HCT116 (cell line): ENCODE measurements at regions not wholly inside any gene's neighbourhood (a gene's known extent, or its start where the extent isn't known, plus 50 kb on each side); places are given as distances from the start of the nearest gene placed in this dataset.

Source experiments
- ATAC-seq: fragments of 200-7000 bp; cut with Tn5 transposase; 2 replicates; pipeline ENCODE4 v1.9.1; 2020; ENCODE audit warnings: mild to moderate bottlenecking, moderate library complexity
- BruUV-seq: library from RNA; stranded (reverse); fragments of 400-500 nt; replicated peaks from 2 replicates; lab custom pipeline; 2021; lab: Mats Ljungman, UMichigan
- CTCF ChIA-PET: fragments of 300-600 bp; sonication (Branson Sonifier 250); formaldehyde crosslinking; loops from one replicate; lab custom pipeline; 2021; ENCODE audit warnings: antibody characterized with exemption; lab: Charles Lee
- POLR2A ChIA-PET: fragments of 300-600, 350-600 bp; sonication (Branson Sonifier 250); formaldehyde crosslinking; loops from one replicate; lab custom pipeline; 2021; ENCODE audit warnings: antibody characterized with exemption; lab: Charles Lee
- RAD21 ChIA-PET, 2 experiments: fragments of 300-600 bp; sonication (Branson Sonifier 250); formaldehyde crosslinking; loops; one replicate each; lab custom pipeline; 2023; ENCODE audit warnings: low total read pairs in 2 of 2; ENCODE audit not compliant: uncharacterized antibody in 2 of 2, unreplicated experiment in 2 of 2, low non-redundant PET in 1 of 2; lab: Charles Lee
- DNase-seq: peaks from one replicate; pipeline ENCODE4 v3.0.0-alpha.2; 2010; ENCODE audit warnings: low read depth, low spot score
- H2AFZ ChIP-seq: fragments of 200-600 bp; shearing (Covaris generic), sonication (generic); 2 replicates; pipeline ENCODE4 v1.6.1; 2017; ENCODE audit warnings: low read depth, mixed run types, mixed read lengths, antibody characterized with exemption, low read length; ENCODE audit not compliant: poor library complexity, severe bottlenecking
- H3K27ac ChIP-seq: 2 replicates; pipeline ENCODE4 v1.5.1; 2012; ENCODE audit warnings: low read depth, low read length
- H3K27me3 ChIP-seq: fragments of 200-600 bp; sonication (generic); 2 replicates; pipeline ENCODE4 v1.6.1; 2016; ENCODE audit warnings: mixed run types, low read length, mixed read lengths; ENCODE audit not compliant: insufficient read depth
- H3K36me3 ChIP-seq, 2 experiments: fragments of 200-500 bp in 1 of 2; fragments of 200-600 bp in 1 of 2; sonication (Bioruptor generic) in 1 of 2; sonication (generic) in 1 of 2; 2 replicates each; pipeline versions ENCODE4 v1.5.1 to v1.6.1; 2014 to 2016; ENCODE audit warnings: low read length in 2 of 2, inconsistent platforms in 1 of 2, mixed read lengths in 1 of 2, mixed run types in 1 of 2; ENCODE audit not compliant: insufficient read depth in 2 of 2, control insufficient read depth in 1 of 2
- H3K4me1 ChIP-seq, 2 experiments: fragments of 200-600 bp in 1 of 2; sonication (generic) in 1 of 2; 2 replicates each; pipeline versions ENCODE4 v1.5.1 to v1.6.1; 2012 to 2017; ENCODE audit warnings: low read length in 2 of 2, inconsistent platforms in 1 of 2, mild to moderate bottlenecking in 1 of 2, mixed read lengths in 1 of 2, mixed run types in 1 of 2, moderate library complexity in 1 of 2; ENCODE audit not compliant: insufficient read depth in 2 of 2, control insufficient read depth in 1 of 2
- H3K4me2 ChIP-seq: fragments of 200-600 bp; sonication (generic); 2 replicates; pipeline ENCODE4 v1.6.1; 2017; ENCODE audit warnings: mixed run types, low read length, mixed read lengths
- H3K4me3 ChIP-seq, 2 experiments: fragments of 200-600 bp in 1 of 2; sonication (generic) in 1 of 2; replicated peaks in 1 of 2; 2 replicates each; pipeline ENCODE4 v1.5.1; 2011 to 2016; ENCODE audit warnings: low read length in 2 of 2, control low read depth in 1 of 2, low read depth in 1 of 2, mild to moderate bottlenecking in 1 of 2, mixed read lengths in 1 of 2, mixed run types in 1 of 2
- H3K79me2 ChIP-seq: fragments of 200-600 bp; sonication (generic); 2 replicates; pipeline ENCODE4 v1.6.1; 2017; ENCODE audit warnings: mild to moderate bottlenecking, mixed run types, low read length, moderate library complexity, mixed read lengths; ENCODE audit not compliant: insufficient read depth
- H3K9ac ChIP-seq: fragments of 200-600 bp; sonication (generic); 2 replicates; pipeline ENCODE4 v1.6.1; 2016; ENCODE audit warnings: low read length, mixed read lengths
- H3K9me2 ChIP-seq: fragments of 200-600 bp; sonication (generic), shearing (Covaris generic); 2 replicates; pipeline ENCODE4 v1.6.1; 2017; ENCODE audit warnings: mixed run types, mild to moderate bottlenecking, moderate library complexity; ENCODE audit not compliant: insufficient read depth
- H3K9me3 ChIP-seq, 2 experiments: fragments of 200-500 bp in 1 of 2; fragments of 200-600 bp in 1 of 2; sonication (Bioruptor generic) in 1 of 2; sonication (generic) in 1 of 2; 2 replicates each; pipeline ENCODE4 v1.6.1; 2014 to 2017; ENCODE audit warnings: low read length in 2 of 2, mixed read lengths in 2 of 2, inconsistent platforms in 1 of 2, low read depth in 1 of 2, mild to moderate bottlenecking in 1 of 2, mixed run types in 1 of 2, moderate library complexity in 1 of 2; ENCODE audit not compliant: control insufficient read depth in 1 of 2, insufficient read depth in 1 of 2
- H4K20me1 ChIP-seq: fragments of 200-600 bp; sonication (generic), shearing (Covaris generic); 2 replicates; pipeline ENCODE4 v1.6.1; 2017; ENCODE audit warnings: mixed run types, mild to moderate bottlenecking, moderate library complexity; ENCODE audit not compliant: insufficient read depth
- CBX3 ChIP-seq: IDR thresholded peaks from 2 replicates; pipeline ENCODE4 v1.6.1; 2012; ENCODE audit warnings: low read depth
- CTCF ChIP-seq, 3 experiments: fragments of 200-600 bp in 1 of 3; sonication (generic) in 1 of 3; IDR thresholded peaks in 2 of 3; conservative IDR thresholded peaks in 1 of 3; 2 replicates each; pipeline ENCODE4 v1.5.1; 2012 to 2017; ENCODE audit warnings: low read depth in 2 of 3, low read length in 2 of 3, antibody characterized with exemption in 1 of 3, borderline replicate concordance in 1 of 3, control low read depth in 1 of 3, mild to moderate bottlenecking in 1 of 3, mixed read lengths in 1 of 3, mixed run types in 1 of 3, moderate library complexity in 1 of 3; ENCODE audit not compliant: insufficient read depth in 1 of 3
- EGR1 ChIP-seq: IDR thresholded peaks from 2 replicates; pipeline ENCODE4 v1.6.1; 2012; ENCODE audit warnings: low read depth
- ELF1 ChIP-seq: IDR thresholded peaks from 2 replicates; pipeline ENCODE4 v1.6.1; 2012; ENCODE audit warnings: low read depth, borderline replicate concordance
- EZH2phosphoT487 ChIP-seq: fragments of 200-600 bp; IDR thresholded peaks from 2 replicates; pipeline ENCODE4 v1.6.1; 2018; ENCODE audit warnings: antibody characterized with exemption, borderline replicate concordance
- MAX ChIP-seq: IDR thresholded peaks from 2 replicates; pipeline ENCODE4 v1.6.1; 2012
- RAD21 ChIP-seq: IDR thresholded peaks from 2 replicates; pipeline ENCODE4 v1.6.1; 2012; ENCODE audit warnings: low read depth, mild to moderate bottlenecking
- SIN3A ChIP-seq: IDR thresholded peaks from 2 replicates; pipeline ENCODE4 v1.6.1; 2012; ENCODE audit warnings: low read depth
- SP1 ChIP-seq: IDR thresholded peaks from 2 replicates; pipeline ENCODE4 v1.6.1; 2012; ENCODE audit warnings: low read depth
- YY1 ChIP-seq: IDR thresholded peaks from 2 replicates; pipeline ENCODE4 v1.6.1; 2011; ENCODE audit warnings: low read length, low read depth, moderate library complexity, mild to moderate bottlenecking; ENCODE audit not compliant: insufficient replicate concordance; ENCODE audit errors: extremely low read depth
- ZFX ChIP-seq: fragments of 450-650 bp; IDR thresholded peaks from 2 replicates; pipeline ENCODE4 v1.6.1; 2017
- intact Hi-C: fragments of 100-400 bp; cut with micrococcal nuclease; formaldehyde crosslinking; loops from 2 replicates; pipeline ENCODE4 v1.10.0; 2022

GRCh38 chr11:23884341-23884740 lies 612.5 kb upstream of the LUZP2 start:
- CTCF ChIA-PET = no interaction called here
- BruUV-seq = no TSS peak
- intact Hi-C loops = no loop called here

More at GRCh38 chr11:23884341-23884740, 612.5 kb upstream of the LUZP2 start:
- DNase-seq = no peak
- Histone ChIP-seq H3K4me2 (no peak overlapping the region), H3K4me3 (no peak overlapping the region), H4K20me1 (no peaks in the 10 kb centered on the region), H3K36me3 (no peaks in the 10 kb centered on the region), H3K9me2 (no peaks in the 10 kb centered on the region)
- TF ChIP-seq CTCF (IDR thresholded peaks at IDR 0.05 in 2 of 3, conservative IDR thresholded peaks at IDR 0.05 in 1 of 3; ENCODE audit: borderline replicate concordance in 1 of 3, insufficient read depth in 1 of 3, low read depth in 2 of 3, low read length in 2 of 3) (no peak), SP1 (no peak), SIN3A (no peak), MAX (no peak), RAD21 (no peak), CBX3 (no peak), EGR1 (no peak), EZH2phosphoT487 (no peak), ZFX (no peak), YY1 (no peak), ELF1 (no peak)
- TF ChIP-seq, all 23 proteins: peak for 0
- ChIA-PET RAD21 (no interaction called here), POLR2A (no interaction called here)
- Histone ChIP-seq H3K27ac (no peak overlapping the region), H3K79me2 (no peaks in the 10 kb centered on the region), H3K4me1 (no peaks in the 10 kb centered on the region), H3K9me3 (peaks cover 0 to 3% of the 10 kb centered on the region in 2 experiments; a peak in 1 of 4 replicates), H2AFZ (no peak overlapping the region), H3K9ac (no peak overlapping the region), H3K27me3 (no peaks in the 10 kb centered on the region)
- ATAC-seq = no peak
